Stimulated activated CD4-positive, alpha-beta T cell treated with anti-CD3 and anti-CD28 coated beads, Interleukin-4, amount 100 ng/mL, for 48 hours (primary cell): ENCODE measurements at regions not wholly inside any gene's neighbourhood (a gene's known extent, or its start where the extent isn't known, plus 50 kb on each side); places are given as distances from the start of the nearest gene placed in this dataset.

Experiments used
- DNase-seq, 2 donors: peaks; one replicate each; pipeline ENCODE4 v3.0.0-alpha.2; 2020; ENCODE audit warnings: low read depth in 2 of 2

GRCh38 chr6:134708079-134708478 lies 241.8 kb downstream of the ALDH8A1 start:
- no peak for DNase-seq

DNA sequence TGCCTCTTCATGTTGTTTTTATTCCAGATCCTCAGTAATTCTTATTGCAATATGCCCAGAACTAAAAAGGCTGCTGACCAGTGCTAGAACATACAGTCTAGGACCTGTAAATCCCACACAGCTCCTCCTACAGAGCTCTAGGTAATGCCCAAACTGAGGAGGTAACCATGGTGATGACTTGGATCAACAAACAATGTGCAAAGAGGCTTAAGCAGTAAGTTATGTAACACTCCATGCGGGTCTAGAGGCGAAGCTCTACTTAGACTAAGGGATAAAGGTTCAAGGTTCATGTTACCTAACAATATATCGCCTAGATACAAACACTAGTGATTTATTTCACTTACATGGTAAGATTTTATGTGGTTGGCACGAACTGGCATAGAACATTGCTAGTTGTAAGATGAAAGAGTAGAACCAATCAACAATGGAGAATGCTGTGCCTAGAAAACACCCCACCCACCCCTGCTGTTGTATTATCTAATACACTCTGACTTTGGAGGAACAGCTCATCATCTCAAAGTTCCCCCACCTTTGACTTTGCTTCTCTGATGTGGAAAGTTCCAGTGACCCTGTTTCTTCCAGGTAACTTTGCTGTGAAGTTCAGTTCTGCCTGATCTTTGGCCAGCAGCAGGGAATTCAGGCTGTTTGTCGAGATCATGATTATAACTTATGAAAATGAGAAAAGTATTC lies 242.4 kb downstream of the ALDH8A1 start:
- DNase-seq = no peak

- DNase-seq = no peak
Observed at GRCh38 chr6:134706806-134707205, 243.1 kb downstream of the ALDH8A1 start.

DNA sequence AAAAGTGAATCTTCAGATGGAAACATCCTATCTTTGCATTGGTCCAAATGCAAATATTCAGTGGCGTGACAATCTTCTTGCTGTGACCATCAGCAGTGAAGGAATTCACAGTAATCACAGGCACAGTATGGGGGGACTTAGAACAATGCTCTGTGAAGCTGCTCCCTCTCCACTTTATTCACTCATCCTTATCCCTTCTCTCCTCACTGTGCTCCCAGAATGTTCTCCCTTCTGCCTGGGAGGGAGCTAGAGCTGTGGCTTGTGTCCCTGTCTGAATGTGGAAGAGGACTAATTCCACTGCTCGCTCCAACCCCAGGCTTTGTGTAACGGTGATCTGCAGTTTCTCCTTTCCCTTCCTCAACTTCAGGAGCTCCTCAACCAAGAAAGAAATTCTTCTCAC lies 243.7 kb downstream of the ALDH8A1 start:
- no peak for DNase-seq

DNA sequence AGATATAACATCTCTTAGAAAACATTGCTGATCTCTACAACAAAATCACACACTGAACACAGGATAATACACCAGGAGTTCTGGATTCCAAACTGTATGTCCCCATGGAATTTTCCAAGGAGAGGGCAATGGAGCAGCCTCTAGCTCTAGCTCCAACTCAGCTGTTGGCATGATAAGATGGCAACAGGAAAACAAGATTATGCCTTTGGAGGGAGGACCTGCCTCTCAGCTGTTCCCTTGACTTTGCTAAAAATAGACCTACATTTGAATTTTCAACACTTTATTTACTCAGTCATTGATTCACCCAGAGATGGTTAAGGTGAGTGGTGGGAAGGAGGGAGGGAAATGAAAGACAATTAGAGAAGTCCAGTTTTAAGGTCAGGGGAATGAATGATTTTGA lies 246.7 kb downstream of the ALDH8A1 start:
- no peak for DNase-seq

GRCh38 chr6:134702279-134702678 lies 247.6 kb downstream of the ALDH8A1 start:
- no peak for DNase-seq

- DNase-seq = no peak
Observed at GRCh38 chr6:134701301-134701700, 248.6 kb downstream of the ALDH8A1 start.

DNA sequence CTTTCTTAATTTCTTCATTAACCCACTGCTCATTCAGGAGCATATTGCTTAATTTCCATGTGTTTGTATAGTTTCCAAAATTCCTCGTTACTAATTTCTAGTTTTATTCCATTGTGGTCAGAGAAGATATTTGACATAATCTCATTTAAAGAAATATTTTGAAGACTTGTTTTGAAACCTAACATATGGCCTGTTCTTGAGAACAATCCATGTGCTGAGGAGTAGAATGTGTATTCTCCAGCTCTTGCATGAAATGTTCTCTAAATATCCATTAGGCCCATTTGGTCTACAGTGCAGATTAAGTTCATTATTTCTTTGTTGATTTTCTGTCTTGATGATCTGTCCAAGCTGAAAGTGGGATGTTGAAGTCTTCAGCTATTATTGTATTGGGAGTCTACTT lies 251.7 kb downstream of the ALDH8A1 start:
- no peak for DNase-seq

DNA sequence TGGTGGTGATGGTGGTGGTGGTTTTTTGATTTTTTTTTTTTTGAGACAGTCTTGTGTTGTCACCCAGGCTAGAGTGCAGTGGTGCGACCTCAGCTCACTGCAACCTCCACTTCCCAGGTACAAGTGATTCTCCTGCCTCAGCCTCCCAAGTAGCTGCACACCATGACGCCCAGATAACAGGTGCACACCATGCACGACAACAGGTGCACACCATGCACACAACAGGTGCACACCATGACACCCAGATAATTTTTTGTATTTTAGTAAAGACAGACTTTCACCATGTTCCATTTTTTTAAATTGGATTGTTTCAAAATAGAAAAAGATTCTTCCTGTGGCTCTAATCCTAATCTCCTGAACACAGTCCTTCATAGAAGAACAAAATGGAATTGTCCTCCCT lies 257.9 kb downstream of the ALDH8A1 start:
- no peak for DNase-seq

DNA sequence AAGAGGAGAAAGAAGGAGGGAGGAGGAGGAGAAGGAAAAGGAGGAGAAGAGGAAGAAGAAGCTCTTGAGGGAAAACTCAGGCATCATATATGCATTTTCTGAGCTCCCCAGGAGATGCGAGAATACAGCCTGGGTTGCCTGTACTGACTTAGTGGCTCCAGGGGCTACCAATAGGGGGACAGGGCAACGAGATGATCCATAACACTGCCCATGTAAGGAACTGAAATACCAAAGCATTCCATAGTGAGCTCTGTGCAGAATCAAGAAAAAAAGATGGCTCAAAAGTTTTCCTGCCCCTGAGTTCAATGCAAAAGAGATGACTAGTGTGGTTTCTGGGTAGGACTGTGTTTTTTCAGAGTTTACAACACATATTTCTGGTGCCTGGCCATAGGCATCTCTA lies 258.7 kb downstream of the ALDH8A1 start:
- no peak for DNase-seq

DNA sequence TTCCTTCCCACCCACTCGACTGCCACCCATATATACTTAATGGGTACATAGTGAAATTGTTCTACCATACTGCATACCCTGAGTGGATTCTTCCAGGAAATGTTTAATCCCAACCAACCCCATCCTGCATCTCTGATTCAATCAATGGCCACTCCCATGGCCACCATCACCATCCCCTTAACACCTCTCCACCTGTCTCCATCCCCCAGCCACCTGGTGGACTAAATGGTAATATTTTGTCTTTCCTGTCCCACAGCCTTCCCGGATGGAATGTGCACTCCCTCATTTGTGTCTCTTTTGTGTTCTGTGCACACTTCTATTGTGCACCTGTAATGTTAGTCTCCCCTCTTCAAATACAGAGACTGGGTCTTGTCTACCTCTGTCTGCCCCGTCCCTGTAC lies 259.9 kb downstream of the ALDH8A1 start:
- no peak for DNase-seq

GRCh38 chr6:134689641-134690040 lies 260.3 kb downstream of the ALDH8A1 start:
- DNase-seq = no peak

GRCh38 chr6:134689177-134689576 lies 260.7 kb downstream of the ALDH8A1 start:
- DNase-seq = no peak

DNA sequence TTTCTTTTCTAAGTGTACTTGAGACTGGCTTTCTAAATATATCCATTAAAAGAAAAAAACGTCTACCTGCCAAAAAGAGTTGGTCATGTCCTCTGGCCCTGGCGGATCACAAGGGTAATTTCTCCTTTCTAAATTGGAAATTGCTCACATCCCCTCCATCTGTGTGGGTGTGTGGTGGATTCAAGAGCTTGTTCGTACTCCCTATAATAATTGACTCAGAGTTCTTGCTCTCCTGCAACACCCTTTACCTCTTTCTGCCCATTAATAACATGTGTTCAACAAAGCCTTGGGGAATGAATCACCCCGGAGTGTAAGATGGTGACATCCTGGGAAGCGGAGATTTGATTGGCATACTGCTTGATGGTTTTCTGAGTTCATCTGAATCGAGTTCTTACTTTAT lies 263.8 kb downstream of the ALDH8A1 start:
- no peak for DNase-seq

DNA sequence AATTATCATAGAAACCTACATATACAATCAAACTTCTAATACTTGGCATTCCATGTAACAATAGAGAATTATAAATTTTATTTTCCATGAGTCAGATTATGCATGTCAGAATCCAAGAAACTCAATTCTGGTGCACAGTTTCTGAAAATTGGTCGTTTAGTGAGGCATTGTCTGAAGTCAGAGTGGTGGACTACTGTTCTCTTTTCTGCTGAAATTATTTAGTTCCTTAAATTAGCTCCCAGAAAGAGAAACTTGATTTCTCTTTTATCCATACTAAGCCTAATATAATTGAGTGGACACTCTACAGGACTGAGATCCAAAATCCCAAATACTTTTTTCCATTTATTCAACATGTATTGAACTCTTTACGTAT lies 265.5 kb downstream of the ALDH8A1 start:
- DNase-seq = no peak

DNA sequence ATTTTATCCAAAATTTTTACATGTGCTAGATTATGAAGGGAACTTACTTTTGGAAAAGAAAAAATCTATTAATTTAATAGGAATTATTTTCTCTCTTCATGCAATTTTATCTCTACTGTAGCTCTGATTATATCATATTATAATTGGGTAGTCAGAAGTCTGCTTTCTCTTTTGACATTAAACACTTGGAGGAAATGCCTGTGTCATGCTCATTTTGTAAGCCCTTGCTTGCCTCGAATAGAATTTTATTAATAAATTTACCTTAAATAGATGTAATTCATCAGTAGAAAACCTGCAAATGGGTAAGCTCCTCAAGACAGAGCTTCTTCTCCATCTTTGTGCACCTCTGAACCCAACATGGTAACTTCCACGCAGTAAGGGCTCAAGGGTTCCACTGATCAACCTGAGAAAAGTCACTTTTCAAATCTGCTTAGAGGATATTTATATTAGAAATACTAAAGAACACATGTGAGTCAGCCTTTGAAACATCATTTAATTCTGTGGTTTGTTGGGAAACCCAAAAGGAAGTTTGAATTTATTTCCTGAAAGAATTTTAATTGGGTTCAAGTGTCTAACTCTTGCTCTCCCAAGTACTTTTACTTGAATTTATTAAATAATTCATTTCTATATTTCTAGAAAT lies 266.0 kb downstream of the ALDH8A1 start:
- no peak for DNase-seq

- DNase-seq = no peak
Observed at GRCh38 chr6:134680433-134680832, 269.5 kb downstream of the ALDH8A1 start.

DNA sequence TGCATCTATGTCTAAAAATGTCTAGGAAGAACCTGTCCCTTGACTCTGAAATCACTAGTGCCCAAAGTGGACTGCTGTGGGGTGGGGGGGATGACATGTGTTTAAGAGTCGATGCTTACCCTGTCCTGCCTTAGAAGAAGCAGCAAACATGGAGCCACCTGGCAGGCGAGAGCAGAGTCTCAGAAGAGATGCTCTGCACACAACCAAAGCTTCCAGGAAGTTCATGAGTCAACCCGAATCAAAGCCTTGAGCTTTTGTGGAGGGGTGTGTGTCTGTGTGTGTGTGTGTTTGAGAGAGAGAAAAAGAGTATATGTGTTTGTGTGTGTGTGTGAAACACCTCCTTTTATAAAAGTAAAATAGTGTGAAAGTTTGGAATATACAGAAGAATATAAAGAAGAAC lies 269.9 kb downstream of the ALDH8A1 start:
- DNase-seq = no peak

DNA sequence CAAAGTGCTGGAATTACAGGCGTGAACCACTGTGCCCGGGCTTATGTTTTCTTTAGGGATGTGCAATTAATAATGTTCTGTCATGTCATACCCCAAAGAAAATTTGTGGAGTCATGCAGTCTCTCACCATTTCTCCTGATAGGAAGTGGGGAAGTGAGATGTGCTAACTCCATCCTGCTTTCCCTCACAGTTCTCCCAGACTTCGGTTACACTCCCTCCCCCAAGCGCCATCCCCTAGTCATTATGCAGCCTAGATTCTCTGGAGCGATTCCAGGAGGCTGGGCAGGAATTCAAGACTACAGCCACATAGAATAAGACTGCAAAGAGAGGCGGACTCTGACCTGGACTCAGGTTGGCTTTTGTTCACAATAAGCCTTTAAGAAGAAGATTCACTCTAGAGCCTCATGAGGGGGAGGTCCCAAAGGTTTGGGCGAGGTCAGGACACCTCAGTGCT lies 271.4 kb downstream of the ALDH8A1 start:
- DNase-seq = no peak

DNA sequence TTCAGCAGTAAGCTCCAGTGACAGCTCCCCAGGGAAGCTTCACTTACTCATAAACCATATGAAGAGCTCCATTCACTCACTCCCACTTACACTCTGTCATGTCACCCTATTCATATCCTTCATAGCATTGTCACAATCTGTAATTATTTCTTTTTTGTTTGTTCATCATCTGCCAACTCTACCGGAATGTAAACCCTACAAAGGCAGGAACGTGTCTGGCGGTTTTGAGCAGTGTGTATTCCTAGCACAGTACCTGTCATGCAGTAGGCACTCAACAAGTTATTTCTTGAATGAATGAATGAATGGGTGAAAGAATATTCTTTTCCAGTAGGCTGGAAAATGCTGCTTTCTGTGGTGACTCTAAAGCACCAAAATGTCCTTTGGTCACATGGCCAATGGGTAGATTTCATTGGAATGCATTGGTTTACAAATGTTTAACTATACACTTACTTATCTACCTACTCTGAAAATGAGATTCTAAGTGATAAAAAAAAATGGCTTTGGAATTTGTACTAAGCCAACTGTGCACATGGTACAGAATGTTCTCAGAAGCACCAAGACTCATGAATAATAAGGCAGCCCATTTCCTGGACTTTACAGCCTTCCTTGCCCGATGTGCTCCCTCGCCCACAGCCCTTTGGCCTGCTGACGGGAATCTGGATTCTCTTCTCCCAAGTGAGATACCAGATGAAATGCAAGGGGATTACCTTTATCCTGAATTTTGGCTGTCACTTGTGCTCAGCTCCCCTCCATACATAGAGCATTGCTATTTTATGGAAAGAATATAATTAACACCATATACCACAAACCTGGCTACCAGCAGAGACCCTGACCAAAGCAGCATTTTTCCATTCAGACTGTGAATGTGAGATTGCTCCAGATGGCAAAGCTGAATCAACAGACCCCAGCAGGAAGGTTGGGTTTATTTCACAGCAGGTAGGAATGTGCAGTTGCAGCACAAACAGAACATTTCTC lies 273.3 kb downstream of the ALDH8A1 start:
- DNase-seq = no peak

GRCh38 chr6:134675110-134676054 lies 274.5 kb downstream of the ALDH8A1 start:
- DNase-seq = no peak
